OCI-LY7 (cell line): ENCODE measurements at regions not wholly inside any gene's neighbourhood (a gene's known extent, or its start where the extent isn't known, plus 50 kb on each side); places are given as distances from the start of the nearest gene placed in this dataset.

Experiments
- EZH2phosphoT487 ChIP-seq: fragments of 200-600 bp; sonication (generic); IDR thresholded peaks from 2 replicates; pipeline ENCODE4 v1.6.1; 2018; ENCODE audit warnings: low read depth, borderline replicate concordance, mild to moderate bottlenecking, mixed run types, antibody characterized with exemption, low read length, moderate library complexity, mixed read lengths
- TF ChIP-seq, protein P1 (sequence below): fragments of 200-600 bp; sonication (generic); conservative IDR thresholded peaks from 2 replicates; pipeline ENCODE4 v1.5.1; 2014; ENCODE audit warnings: mild to moderate bottlenecking, antibody characterized with exemption, low read length, moderate library complexity, mixed read lengths

GRCh38 chr20:39270837-39271604 is 308.9 kb downstream of the DHX35 start:
- TF ChIP-seq, protein P1, sequence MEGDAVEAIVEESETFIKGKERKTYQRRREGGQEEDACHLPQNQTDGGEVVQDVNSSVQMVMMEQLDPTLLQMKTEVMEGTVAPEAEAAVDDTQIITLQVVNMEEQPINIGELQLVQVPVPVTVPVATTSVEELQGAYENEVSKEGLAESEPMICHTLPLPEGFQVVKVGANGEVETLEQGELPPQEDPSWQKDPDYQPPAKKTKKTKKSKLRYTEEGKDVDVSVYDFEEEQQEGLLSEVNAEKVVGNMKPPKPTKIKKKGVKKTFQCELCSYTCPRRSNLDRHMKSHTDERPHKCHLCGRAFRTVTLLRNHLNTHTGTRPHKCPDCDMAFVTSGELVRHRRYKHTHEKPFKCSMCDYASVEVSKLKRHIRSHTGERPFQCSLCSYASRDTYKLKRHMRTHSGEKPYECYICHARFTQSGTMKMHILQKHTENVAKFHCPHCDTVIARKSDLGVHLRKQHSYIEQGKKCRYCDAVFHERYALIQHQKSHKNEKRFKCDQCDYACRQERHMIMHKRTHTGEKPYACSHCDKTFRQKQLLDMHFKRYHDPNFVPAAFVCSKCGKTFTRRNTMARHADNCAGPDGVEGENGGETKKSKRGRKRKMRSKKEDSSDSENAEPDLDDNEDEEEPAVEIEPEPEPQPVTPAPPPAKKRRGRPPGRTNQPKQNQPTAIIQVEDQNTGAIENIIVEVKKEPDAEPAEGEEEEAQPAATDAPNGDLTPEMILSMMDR: no peak
- no peak for TF ChIP-seq EZH2phosphoT487
